ENCODE measurements at regions not wholly inside any gene's neighbourhood (a gene's known extent, or its start where the extent isn't known, plus 50 kb on each side); places are given as distances from the start of the nearest gene placed in this dataset.

DNA sequence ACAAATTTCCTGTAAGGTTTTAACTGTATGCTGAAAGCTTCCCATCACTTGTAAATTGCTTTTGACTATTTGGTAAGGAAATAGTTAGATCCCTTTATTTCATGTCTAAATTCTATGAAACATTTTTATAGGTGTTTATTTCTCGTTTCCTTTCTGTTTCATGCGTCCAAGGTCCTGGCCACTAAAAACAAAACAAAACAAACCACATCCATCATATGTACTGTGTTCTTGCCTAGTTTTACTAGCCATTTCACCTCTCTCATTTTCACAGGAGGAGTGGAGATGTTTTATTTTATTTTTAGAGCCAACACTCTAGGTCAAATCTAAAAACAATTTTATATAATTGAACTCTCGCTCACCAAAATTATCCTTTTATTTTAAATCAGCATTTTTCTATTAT lies 375.2 kb upstream of the CTSO start:
- TF ChIP-seq EP300 (IDR thresholded peaks at IDR 0.05) (no peak), POLR2A (IDR thresholded peaks at IDR 0.05) (no peak)

Data from gastroesophageal sphincter (tissue), 2 donors.